Kidney (tissue), 13 donors: ENCODE measurements at regions not wholly inside any gene's neighbourhood (a gene's known extent, or its start where the extent isn't known, plus 50 kb on each side); places are given as distances from the start of the nearest gene placed in this dataset.

Experiments
- DNase-seq, 5 donors: peaks; one replicate each; pipeline ENCODE4 v3.0.0-alpha.2; 2013 to 2020
- FAIRE-seq: peaks from 2 replicates; lab custom pipeline; 2012; peaks lifted over from hg19 to GRCh38; lab: Jason Lieb, UNC
- H3K27ac ChIP-seq, 2 donors: one replicate each; pipeline ENCODE4 v1.7.0; 2013; ENCODE audit warnings: low read depth in 2 of 2, low read length in 2 of 2, inconsistent platforms in 1 of 2
- H3K27me3 ChIP-seq: one replicate; pipeline ENCODE4 v1.7.1; 2013; ENCODE audit warnings: low read length, inconsistent platforms; ENCODE audit not compliant: control insufficient read depth, insufficient read depth
- H3K36me3 ChIP-seq, 3 donors: one replicate each; pipeline versions ENCODE4 v1.7.0 to v1.7.1; 2013; ENCODE audit warnings: low read length in 3 of 3, control low read depth in 1 of 3, inconsistent platforms in 1 of 3; ENCODE audit not compliant: insufficient read depth in 3 of 3, control insufficient read depth in 2 of 3
- H3K4me1 ChIP-seq, 3 donors: one replicate each; pipeline versions ENCODE4 v1.7.0 to v1.7.1; 2013; ENCODE audit warnings: low read length in 3 of 3, inconsistent platforms in 1 of 3, low read depth in 1 of 3; ENCODE audit not compliant: control insufficient read depth in 2 of 3, insufficient read depth in 2 of 3
- H3K4me3 ChIP-seq, 3 donors: one replicate each; pipeline versions ENCODE4 v1.7.0 to v1.8.1; 2013; ENCODE audit warnings: low read length in 3 of 3, control low read depth in 1 of 3, inconsistent platforms in 1 of 3
- H3K9ac ChIP-seq, 3 donors: one replicate each; pipeline versions ENCODE4 v1.7.0 to v1.7.1; 2013; ENCODE audit warnings: low read length in 3 of 3, control low read depth in 1 of 3, inconsistent platforms in 1 of 3
- H3K9me3 ChIP-seq, 3 donors: one replicate each; pipeline versions ENCODE4 v1.7.0 to v1.7.1; 2013; ENCODE audit warnings: low read length in 3 of 3, control low read depth in 1 of 3, inconsistent platforms in 1 of 3; ENCODE audit not compliant: control insufficient read depth in 2 of 3, insufficient read depth in 1 of 3
- CTCF ChIP-seq: IDR thresholded peaks from 3 replicates; pipeline ENCODE4 v1.5.1; 2012; ENCODE audit warnings: mild to moderate bottlenecking, moderate library complexity, borderline replicate concordance; ENCODE audit not compliant: insufficient read depth; ENCODE audit errors: extremely low read depth
- intact Hi-C: fragments of 100-400 bp; cut with DNase I; formaldehyde crosslinking; loops from one replicate; pipeline ENCODE4 v1.11.1; 2022
- donor health status: control.
- donor health status: control.
- donor health status: control.
- donor health status: control.
- donor health status: control.
- donor health status: DM: yes; HTN: yes; CAD: no.
- donor health status: Normal renal cell carcinoma (clear cell type).

GRCh38 chr12:60980558-60980957 is 1279.6 kb upstream of the USP15 start:
- TF ChIP-seq CTCF, result no peak
- Histone ChIP-seq H3K27me3 (no peaks in the 10 kb centered on the region), H3K9me3 (no peaks in the 10 kb centered on the region), H3K27ac (no peak overlapping the region), H3K9ac (no peak overlapping the region), H3K36me3 (no peaks in the 10 kb centered on the region), H3K4me1 (no peaks in the 10 kb centered on the region), H3K4me3 (no peak overlapping the region)
- intact Hi-C loops, result no loop called here
- FAIRE-seq (no peak), DNase-seq (peak in 1 of 5 donors; percentile 3)

DNA sequence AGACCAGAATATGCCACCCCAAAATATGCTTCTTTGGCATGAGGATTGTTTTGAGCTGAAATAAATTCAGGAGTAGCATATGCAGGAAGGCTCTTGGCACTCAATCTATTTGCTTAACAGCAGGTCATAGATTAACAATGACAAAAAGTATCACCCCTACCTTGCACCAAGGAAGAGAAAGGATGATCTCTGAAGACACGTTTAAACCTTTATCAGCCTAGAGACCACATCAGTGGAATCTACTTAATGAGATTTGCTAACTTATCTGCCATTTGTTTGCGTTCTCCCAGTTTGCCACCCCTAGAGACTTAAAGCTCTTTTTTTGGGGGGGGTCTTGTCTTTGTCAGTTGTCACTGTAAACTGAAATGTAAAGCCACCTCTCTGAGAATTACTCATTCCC is 1278.7 kb upstream of the USP15 start:
- no peak for TF ChIP-seq CTCF
- no peak overlapping the region for H3K9ac ChIP-seq
- H3K4me1 ChIP-seq, result no peaks in the 10 kb centered on the region
- no peaks in the 10 kb centered on the region for H3K27me3 ChIP-seq
- no peaks in the 10 kb centered on the region for H3K36me3 ChIP-seq
- intact Hi-C loops, result no loop called here
- no peaks in the 10 kb centered on the region for H3K9me3 ChIP-seq
- no peak for FAIRE-seq
- DNase-seq, result no peak
- H3K27ac ChIP-seq, result no peak overlapping the region
- H3K4me3 ChIP-seq, result no peak overlapping the region

- DNase-seq, result no peak
- H3K9ac ChIP-seq, result no peak overlapping the region
- no peaks in the 10 kb centered on the region for H3K27me3 ChIP-seq
- TF ChIP-seq CTCF, result no peak
- FAIRE-seq, result peak; percentile 52
- intact Hi-C loops, result no loop called here
- H3K36me3 ChIP-seq, result no peaks in the 10 kb centered on the region
- no peaks in the 10 kb centered on the region for H3K4me1 ChIP-seq
- no peak overlapping the region for H3K27ac ChIP-seq
- no peaks in the 10 kb centered on the region for H3K9me3 ChIP-seq
- H3K4me3 ChIP-seq, result no peak overlapping the region
Observed at GRCh38 chr12:60992087-60992486, 1268.1 kb upstream of the USP15 start.

DNA sequence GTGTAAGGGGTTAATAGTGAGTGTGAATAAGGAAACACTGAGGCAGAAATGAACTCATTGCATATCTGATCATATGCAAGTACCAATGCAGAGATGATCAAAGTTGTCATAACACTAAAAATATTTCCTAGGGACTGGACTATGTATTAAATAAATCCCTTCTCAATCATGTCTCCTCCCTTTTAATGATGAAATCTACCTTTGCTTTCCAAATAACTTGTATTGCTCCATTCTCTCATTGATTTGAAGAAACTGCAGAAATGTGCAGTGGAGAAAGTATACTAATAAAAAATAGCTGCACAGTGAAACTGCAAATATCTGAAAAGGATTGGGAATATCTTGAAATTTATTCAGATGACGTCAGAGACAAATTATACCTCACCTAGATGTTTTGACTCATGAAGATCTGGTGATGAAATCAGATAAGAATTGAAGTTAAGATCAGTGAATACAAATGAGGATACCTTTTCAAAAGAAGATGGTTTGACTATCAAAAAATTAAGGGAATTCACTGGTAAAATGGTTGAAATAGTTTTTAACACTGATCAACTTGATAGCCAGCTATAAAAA is 1264.9 kb upstream of the USP15 start:
- Histone ChIP-seq H3K36me3 (no peaks in the 10 kb centered on the region), H3K27ac (no peak overlapping the region), H3K27me3 (no peaks in the 10 kb centered on the region), H3K4me1 (no peaks in the 10 kb centered on the region), H3K4me3 (no peak overlapping the region), H3K9ac (no peak overlapping the region), H3K9me3 (peaks cover 0 to 3% (median 0%) of the 10 kb centered on the region in 3 donors)
- TF ChIP-seq CTCF, result no peak
- DNase-seq (no peak), FAIRE-seq (no peak)
- intact Hi-C loops, result no loop called here
